HL-60/S4 treated with retinoic acid at 250 ng/mL for 4 days and 3 days (cell line): ENCODE measurements at regions not wholly inside any gene's neighbourhood (a gene's known extent, or its start where the extent isn't known, plus 50 kb on each side); places are given as distances from the start of the nearest gene placed in this dataset.

Experiments used
- in situ Hi-C: fragments of 300-500 bp; cut with MboI; formaldehyde crosslinking; loops from 2 replicates; pipeline ENCODE4 v1.7.0; 2022; ENCODE audit warnings: low sequenced_read_pairs

DNA sequence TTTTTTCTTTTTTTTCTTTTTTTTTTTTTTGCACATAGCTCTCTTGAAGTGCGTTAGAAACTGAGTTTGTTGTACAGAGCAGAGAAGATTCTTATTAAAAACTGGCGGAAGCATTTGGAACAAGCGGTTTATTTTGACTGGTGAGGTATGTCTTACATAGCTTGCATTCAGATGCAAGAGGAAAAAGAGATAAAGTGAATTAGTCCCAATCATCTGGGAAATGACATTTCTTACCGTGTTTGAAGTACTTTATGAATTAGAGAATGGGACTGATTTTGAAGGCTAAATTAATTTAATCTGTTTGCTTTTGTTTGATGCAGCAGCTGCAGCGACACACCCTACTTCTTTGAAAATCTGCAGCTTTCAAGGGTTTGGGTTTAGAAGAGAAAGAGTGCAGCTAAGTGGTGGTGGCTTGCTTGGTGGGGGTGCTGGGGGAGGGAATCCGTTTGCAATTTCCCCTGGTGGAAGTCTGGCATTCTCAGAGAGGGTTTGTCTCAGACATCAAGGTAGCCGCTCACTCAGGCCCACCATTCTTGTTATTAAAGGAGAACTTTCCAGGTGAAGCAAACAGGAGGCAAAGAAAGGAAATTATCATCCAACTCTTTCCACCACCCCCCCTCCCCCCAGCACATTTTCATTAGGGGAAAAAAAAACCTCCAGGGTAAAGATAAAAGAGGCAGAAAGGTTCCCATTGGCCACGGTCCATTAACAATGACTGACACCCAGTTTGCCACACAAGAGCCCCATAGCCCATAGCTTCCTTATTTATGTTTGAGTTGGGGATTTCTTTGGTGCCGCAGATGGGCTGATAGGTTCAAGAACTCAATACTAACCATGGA, 231.7 kb downstream of the SKIDA1 start:
- in situ Hi-C loops, result loop anchor here (25.0 kb wide), 3 partner anchors 194 to 644 kb away; no protein-coding TSS in a partner anchor

DNA sequence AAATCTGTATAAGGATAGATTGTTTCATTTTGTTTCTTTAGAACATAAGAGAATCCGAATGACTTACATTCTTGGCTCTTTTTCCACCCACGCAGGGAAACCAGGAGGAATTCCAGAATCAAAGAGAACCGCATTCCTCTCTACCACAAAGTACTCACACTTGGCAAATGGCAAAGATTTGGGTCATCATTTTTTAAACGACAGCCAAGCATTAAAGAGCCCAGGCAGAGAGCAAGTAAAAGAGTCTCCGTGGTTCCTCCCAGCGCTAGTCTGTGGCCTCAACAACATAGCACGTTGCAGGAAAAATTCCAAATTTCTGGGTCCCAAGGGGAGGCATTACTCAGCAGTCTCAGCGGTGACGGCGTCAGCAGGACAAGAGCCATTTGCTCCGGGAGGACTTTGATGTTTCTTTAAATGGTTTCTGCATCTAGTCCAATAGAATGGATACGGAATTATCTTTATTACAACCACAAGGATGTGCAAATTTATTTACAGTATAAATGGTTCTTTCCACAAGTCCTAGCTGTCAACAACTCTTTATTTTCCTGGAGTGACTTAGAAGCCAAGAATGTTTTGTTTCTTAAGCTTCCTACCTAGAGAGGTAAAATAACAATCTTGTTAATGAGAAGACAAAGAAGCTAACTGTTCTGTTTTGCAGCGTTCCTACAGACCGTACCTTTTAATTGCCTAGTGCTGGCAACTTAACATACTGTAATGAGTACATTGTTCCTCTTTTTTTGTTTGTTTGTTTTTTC, 232.5 kb downstream of the SKIDA1 start:
- in situ Hi-C loops, result loop anchor here (25.0 kb wide), 3 partner anchors 194 to 644 kb away; no protein-coding TSS in a partner anchor

DNA sequence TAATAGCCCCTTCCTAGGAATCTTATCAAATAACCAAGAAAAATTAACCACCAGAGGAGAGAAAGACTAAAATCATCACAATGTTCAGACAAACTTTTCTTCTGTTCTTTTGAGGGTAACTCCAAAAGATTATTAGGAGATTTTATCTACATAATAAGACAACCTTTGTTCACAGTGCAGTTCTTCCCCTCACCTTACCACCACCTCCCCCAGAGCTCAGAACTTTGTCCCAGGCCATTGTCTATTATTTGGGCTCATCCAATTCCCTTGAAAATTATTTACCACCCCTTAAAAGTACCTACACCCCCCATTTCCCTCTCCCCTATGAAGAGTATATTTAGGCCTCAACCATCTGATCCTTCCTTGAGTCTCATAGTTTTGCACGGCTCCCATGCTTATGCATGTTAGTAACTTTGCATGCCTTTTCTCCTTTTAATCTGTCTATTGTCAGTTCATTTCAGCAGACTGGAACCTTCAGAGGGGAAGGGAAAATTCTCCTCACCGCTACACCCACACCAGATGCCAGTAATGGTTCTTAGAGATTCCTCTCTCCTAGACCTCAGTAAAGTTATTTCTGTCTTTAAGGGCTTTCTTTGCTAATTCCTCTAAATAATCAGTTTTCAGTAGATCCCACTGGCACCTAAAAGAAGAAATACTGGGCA, 234.9 kb downstream of the SKIDA1 start:
- in situ Hi-C loops, result loop anchor here (25.0 kb wide), 3 partner anchors 197 to 647 kb away; no protein-coding TSS in a partner anchor

DNA sequence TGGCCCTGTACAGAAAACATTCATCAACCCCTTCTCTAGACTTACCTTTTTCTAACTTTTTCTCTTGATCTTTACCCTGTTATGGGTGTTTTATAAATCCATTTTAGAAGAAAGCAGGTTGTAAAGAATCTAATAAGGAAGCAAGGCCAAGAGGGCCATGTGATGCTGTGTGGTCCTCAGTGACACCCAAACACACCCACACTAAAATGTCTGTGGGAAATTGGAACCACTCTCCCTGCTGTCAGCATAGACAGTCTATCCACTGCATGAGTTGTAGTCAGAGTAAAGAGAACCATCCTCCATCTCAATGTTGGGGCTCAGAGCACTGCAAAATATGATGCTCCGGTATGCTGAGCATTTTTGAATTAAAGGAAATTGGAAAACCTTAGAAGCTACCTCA, 235.5 kb downstream of the SKIDA1 start:
- in situ Hi-C loops, result loop anchor here (25.0 kb wide), 3 partner anchors 197 to 647 kb away; no protein-coding TSS in a partner anchor

DNA sequence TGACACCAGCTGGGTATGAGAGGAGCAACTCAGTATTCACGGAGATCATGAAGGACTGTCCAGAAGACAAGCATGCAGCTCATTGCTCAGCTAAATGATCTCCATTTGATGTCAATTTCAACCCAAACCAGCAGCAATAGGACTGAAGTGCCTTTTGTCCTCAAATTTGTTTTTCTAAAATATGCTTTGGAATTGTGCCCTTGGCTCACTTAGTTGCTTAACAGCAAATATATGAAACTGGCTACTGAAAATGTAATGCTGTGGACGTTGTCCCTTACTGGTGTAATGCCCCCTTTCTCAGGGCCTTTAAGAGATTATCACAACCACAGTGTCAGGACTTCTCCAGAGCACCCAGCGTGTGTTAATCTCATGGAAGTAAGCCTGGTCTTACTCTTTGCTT, 236.2 kb downstream of the SKIDA1 start:
- in situ Hi-C loops, result loop anchor here (25.0 kb wide), 3 partner anchors 198 to 648 kb away; no protein-coding TSS in a partner anchor

DNA sequence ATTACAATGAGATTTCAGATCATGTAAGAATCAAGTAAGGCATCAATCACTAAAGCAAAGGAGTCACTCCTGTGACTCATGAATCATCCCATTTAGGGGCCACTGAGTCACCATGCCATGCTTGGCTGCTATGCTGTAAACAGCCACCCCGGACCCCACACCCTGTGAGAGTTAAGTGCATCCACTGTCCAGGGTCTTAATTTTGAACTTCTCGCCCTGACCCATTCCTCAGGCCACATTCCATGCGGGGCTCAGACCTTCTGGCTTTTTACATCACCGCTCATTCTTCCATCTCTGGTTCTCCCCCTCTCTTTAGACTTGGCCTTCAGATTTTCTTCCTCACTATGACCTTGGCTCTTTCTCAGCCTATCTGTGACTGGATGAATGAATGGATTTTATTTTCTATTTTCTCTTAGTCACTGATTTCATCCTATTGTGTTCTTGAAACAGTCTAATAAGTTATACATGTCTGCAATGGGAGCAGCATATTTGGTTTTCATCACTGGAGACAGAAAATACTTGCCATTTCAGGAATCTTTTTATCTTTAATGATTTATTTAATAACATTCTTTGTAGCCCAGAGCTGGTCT, 239.6 kb downstream of the SKIDA1 start:
- in situ Hi-C loops, result loop anchor here (25.0 kb wide), 3 partner anchors 201 to 651 kb away; no protein-coding TSS in a partner anchor

DNA sequence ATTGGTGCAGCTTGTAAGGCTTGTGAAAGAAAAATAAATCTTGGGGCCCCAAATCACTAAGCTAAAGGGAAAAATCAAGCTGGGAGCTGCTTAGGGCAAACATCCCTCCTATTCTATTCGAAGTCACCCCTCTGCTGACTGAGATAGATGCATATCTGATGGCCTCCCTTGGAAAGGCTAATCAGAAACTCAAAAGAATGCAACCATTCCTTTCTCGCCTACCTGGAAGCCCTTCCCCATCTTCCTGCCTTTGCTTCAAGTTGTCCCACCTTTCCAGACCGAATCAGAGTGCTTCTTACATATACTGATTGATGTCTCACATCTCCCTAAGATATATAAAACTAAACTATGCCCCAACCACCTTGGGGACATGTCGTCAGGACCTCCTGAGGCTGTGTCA, 240.3 kb downstream of the SKIDA1 start:
- in situ Hi-C loops, result loop anchor here (25.0 kb wide), 3 partner anchors 202 to 652 kb away; no protein-coding TSS in a partner anchor

DNA sequence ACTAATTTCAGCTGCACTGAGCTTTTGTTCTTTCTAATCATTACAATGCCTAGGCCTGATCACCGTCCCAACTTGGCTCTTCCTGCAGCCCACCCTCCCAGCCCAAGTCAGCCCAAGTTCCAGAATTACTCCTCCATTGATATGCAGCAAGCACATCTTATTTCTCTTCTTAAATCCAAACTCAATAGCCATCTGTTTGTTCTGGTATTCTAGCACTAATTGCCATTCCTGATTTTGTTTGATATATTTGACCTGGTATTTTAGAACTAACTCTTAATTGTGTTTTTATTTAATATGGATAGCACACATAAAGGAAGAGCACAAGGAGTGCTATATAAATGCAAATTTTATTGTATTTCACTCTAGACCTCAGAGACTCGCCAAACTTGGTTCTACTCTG, 241.2 kb downstream of the SKIDA1 start:
- in situ Hi-C loops, result loop anchor here (25.0 kb wide), 3 partner anchors 203 to 653 kb away; no protein-coding TSS in a partner anchor

DNA sequence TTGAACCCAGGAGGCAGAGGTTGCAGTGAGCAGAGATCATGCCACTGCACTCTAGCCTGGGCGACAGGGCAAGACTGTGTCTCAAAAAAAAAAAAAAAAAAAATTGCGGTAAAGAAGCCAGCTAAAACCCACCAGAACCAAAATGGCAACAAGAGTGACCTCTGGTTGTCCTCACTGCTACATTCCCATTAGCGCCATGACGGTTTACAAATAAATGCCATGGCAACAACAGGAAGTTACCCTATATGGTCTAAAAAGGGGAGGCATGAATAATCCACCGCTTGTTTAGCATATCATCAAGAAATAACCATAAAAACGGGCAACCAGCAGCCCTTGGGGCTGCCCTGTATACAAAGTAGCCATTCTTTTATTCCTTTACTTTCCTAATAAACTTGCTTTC, 242.4 kb downstream of the SKIDA1 start:
- in situ Hi-C loops, result loop anchor here (25.0 kb wide), 3 partner anchors 204 to 654 kb away; no protein-coding TSS in a partner anchor

DNA sequence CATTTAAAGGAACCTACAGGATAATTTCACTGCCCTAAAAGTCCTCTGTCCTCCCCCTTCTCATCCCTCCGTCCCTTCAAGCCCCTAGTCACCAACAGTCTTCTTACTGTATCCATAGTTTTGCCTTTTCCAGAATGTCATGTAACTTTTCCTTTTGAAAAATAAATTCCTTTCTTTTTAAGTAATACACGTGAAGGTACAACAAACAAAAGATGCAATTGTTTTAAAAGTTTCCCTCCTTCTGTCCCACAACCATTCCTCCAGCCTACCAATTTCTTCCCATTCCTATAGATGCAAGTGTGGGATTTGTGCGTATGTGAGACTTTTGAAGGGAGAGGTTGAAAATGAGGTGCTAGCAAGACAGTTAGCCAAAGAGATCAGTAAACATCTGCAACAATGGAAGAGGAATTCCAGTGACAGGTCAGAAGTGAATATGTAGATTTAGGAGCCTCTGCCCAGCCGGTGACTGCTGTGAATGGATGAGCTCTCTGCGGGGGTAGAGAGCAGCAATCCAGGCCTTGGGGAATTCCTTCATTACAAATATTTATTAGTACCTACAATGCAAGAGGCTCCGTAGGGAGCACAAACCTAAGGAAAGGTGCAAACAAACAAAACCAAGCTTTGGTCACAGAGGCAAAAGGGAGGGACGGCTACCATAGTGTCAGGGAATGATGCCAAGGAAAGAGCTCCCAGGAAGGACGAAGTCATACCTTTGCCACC, 243.6 kb downstream of the SKIDA1 start:
- in situ Hi-C loops, result loop anchor here (25.0 kb wide), 3 partner anchors 205 to 655 kb away; no protein-coding TSS in a partner anchor

DNA sequence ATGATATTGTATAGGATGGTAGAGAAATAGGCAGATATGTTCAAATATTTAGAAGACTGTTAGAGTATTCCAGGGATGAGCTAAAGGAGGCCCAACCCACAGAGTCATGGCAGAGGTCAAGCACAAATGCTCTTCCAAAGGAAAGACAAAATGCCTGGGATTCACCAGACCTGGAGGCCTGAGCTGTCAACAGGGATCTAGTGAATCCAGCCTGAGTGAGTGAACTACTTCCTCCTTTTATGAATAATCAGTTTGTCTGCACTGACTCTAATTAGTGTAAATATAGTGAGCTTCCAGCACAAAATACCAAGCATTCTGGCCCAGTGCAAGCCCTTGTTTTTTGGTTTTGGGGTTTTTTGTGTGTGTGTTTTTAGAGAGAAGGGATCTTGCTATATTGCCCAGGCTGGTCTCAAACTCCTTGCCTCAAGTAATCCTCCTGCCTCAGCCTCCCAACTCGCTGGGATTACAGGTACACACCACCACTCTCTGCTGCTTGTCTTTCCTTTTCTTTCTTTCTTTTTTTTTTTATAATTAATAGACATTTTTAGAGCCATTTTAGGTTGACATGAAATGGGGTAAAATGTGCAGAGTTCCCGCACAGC, 244.4 kb downstream of the SKIDA1 start:
- in situ Hi-C loops, result loop anchor here (25.0 kb wide), 3 partner anchors 206 to 656 kb away; no protein-coding TSS in a partner anchor

DNA sequence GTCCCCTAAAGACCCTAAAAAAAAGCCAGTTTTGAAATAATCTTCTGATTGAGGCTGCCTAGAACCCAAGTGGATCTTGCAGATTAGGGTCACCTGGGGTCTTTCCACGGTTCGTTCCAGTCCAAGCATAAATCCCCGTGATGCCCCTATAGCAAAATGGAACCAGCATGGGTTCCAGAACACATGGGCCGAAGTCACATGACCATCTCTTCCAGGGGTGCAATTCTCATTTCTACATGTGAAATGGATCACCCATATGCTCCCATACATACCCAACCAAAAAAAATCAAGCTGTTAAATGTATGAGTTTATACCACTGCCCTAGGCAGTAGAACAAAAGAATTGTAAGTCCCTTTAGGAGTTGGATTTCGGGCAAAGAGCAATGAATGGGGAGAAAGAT, 245.4 kb downstream of the SKIDA1 start:
- in situ Hi-C loops, result loop anchor here (25.0 kb wide), 3 partner anchors 207 to 657 kb away; no protein-coding TSS in a partner anchor

DNA sequence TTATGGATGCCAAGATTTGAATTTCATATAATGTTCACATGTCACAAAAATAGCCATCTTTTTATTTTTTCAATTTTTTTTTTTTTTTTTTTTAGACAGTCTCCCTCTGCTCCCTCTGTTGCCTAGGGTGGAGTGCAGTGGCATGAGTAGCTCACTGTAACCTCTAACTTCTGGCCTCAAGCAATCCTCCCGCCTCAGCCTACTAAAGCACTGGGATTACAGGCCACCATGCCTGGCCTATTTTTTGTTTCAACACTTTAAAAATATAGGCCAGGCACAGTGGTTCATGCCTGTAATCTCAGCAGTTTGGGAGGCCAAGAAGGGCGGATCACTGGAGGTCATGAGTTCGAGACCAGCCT, 246.3 kb downstream of the SKIDA1 start:
- in situ Hi-C loops, result loop anchor here (25.0 kb wide), 3 partner anchors 208 to 658 kb away; no protein-coding TSS in a partner anchor

DNA sequence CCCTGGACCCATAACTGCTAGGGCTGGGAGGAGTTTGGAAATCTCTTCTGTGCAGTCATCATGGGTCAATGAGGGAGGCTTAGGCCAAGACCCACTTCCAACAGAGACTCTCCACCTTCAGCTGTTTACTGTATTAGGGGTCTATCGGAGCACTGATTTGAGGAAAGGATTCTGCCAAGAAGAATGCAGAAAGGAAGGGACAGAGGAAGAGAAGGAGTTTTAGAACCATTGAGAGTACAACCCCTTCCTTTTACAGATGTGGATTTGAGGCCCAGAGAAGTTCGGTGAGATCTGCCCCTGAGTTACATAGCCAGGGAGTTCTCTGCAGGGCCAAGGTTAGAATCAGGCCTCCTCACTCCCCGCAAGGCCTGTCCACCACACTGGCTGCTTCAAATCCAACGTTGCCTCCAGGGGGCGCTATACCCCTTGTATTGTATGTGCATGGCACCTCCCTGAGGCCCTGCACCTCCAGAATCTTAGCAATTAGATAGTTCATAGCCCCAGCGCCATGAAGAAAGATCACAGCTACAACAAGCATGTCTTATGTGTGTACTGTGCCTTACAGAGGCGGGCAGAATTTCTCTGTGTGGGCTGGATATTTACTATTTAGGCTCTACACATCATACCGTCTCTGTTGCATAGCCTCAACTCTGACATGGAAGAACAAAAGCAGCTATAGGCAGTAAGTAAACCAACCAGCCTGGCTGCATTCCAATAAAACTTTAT, 246.8 kb downstream of the SKIDA1 start:
- in situ Hi-C loops, result loop anchor here (25.0 kb wide), 3 partner anchors 209 to 659 kb away; no protein-coding TSS in a partner anchor

DNA sequence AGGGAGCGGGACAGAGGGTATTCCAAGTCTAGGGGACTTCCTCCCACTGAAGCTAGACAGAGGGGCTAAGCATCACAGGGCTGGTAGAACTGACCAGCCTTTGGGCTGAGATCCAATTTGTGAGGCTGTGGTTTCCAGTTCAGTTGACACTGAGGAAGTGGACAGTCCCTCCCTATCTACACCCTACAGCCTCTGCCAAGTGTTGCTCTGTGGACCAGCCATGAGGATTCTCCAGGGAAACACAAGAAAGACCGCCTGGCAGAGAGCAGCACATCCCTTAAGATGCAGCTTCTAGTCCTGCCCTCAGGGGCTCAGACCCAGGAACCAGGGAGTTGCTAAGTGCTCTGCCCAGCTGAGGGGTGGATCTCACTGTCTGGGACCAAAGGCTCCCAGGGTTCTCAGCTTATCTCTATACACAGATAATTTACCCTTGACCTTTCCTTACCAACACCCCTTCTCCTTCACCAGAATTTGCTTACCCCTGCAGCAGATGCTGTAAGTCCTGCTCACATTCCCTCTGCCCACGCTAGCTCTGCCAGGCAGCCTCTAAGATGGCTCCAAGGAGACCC, 252.0 kb downstream of the SKIDA1 start:
- in situ Hi-C loops, result loop anchor here (25.0 kb wide), 1 partner anchor 411 kb away; no protein-coding TSS in a partner anchor

DNA sequence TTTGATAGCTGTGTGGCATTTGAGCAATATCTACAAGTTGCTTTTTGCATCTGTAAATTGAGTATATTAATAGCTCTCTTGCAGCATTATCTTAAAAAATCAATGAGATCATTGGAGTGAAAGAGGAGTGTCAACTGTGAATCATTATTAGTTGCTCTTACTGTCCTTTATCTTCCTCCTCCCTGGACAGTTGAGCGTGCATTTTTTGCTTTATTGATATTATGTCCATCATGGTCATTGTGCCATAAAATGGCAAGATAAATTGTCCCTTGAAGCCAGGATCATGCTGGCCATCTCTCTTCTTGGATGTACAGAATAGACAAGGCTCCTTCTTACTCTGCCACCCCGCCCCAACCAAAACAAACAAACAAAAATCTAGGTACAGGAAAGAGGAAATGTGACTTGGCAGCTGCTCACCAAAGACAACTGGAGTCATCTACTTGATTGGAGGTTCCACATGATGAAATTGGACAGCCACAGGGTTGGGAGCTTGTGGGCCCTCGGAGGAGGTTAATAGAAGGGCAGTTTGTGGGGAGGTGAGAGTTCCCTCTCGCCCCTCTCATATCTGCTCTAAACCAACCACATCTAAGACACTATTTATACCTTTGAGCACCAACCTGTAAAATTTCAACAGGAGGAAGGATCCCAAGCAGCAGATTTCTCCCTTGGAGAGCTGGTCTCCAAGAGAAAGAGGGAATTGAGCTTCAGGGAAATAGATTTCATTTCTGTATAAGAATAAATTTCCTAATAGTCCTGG, 252.7 kb downstream of the SKIDA1 start:
- in situ Hi-C loops, result loop anchor here (25.0 kb wide), 1 partner anchor 411 kb away; no protein-coding TSS in a partner anchor

DNA sequence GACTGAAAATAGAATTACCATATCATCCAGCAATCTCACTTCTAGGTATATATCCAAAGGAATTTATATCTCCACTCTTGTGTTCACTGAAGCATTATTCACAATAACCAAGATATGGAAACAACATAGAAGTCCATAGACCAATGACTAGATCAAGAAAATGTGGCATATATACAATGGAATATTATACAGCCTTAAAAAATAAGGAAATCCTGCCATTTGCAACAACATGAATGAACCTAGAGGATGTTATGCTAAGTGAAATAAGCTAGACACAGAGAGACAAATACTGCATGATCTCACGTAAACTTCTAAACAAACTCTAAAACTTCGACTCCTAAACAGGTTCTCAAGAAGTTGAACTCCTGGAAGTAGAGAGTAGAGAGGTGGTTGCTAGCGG, 254.5 kb downstream of the SKIDA1 start:
- in situ Hi-C loops, result loop anchor here (25.0 kb wide), 1 partner anchor 409 kb away; no protein-coding TSS in a partner anchor
